GM12878 (cell line): ENCODE measurements at regions not wholly inside any gene's neighbourhood (a gene's known extent, or its start where the extent isn't known, plus 50 kb on each side); places are given as distances from the start of the nearest gene placed in this dataset.

ENCODE experiments used
- ATAC-seq: fragments of 200-7000 bp; cut with Tn5 transposase; 3 replicates; pipeline ENCODE4 v1.9.1; 2020; ENCODE audit warnings: mild to moderate bottlenecking, moderate library complexity
- BruUV-seq: library from RNA; stranded (reverse); fragments of 400-500 nt; replicated peaks from 2 replicates; lab custom pipeline; 2021; lab: Mats Ljungman, UMichigan
- CTCF ChIA-PET: fragments of 300-600 bp; sonication (Branson Sonifier 250); formaldehyde crosslinking; extraction: SDS; loops from one replicate; lab custom pipeline; 2021; ENCODE audit warnings: inconsistent platforms; lab: Yijun Ruan, JAX
- POLR2A ChIA-PET: fragments of 350-600 bp; formaldehyde crosslinking; extraction: SDS; loops from one replicate; lab custom pipeline; 2021; ENCODE audit warnings: inconsistent platforms; lab: Charles Lee
- RAD21 ChIA-PET: fragments of 300-600 bp; sonication (Branson Sonifier 250); formaldehyde crosslinking; loops from one replicate; lab custom pipeline; 2023; ENCODE audit warnings: antibody characterized with exemption; ENCODE audit not compliant: unreplicated experiment; lab: Charles Lee
- SMC1A ChIA-PET: fragments of 300-600 bp; sonication (Branson Sonifier 250); formaldehyde crosslinking; loops from one replicate; lab custom pipeline; 2023; ENCODE audit not compliant: unreplicated experiment, uncharacterized antibody; lab: Charles Lee
- DNase-seq: peaks from one replicate; pipeline ENCODE4 v3.0.0-alpha.2; 2011; ENCODE audit warnings: low read depth, low spot score
- FAIRE-seq: peaks from 3 replicates; lab custom pipeline; 2011; peaks lifted over from hg19 to GRCh38; lab: Jason Lieb, UNC
- H2AFZ ChIP-seq: 2 replicates; pipeline ENCODE4 v1.6.0; 2011; ENCODE audit warnings: low read depth, low read length, control low read depth; ENCODE audit not compliant: control insufficient read depth
- H3K27ac ChIP-seq: 2 replicates; pipeline ENCODE4 v1.5.1; 2011; ENCODE audit warnings: control low read depth; ENCODE audit not compliant: control insufficient read depth, insufficient read depth
- H3K27me3 ChIP-seq, 2 experiments: replicated peaks in 1 of 2; 2 replicates each; pipeline versions ENCODE4 v1.6.0 to v1.6.1; 2011; ENCODE audit warnings: low read length in 1 of 2; ENCODE audit not compliant: control insufficient read depth in 2 of 2, insufficient read depth in 2 of 2
- H3K36me3 ChIP-seq, 2 experiments: 2 replicates each; pipeline ENCODE4 v1.5.1; 2011; ENCODE audit warnings: low read length in 1 of 2; ENCODE audit not compliant: control insufficient read depth in 2 of 2, insufficient read depth in 2 of 2
- H3K4me1 ChIP-seq: 2 replicates; pipeline ENCODE4 v1.6.1; 2011; ENCODE audit warnings: mild to moderate bottlenecking, low read length, moderate library complexity, mixed read lengths; ENCODE audit not compliant: control insufficient read depth, insufficient read depth
- H3K4me2 ChIP-seq: 2 replicates; pipeline ENCODE4 v1.6.0; 2011; ENCODE audit warnings: control low read depth; ENCODE audit not compliant: control insufficient read depth, insufficient read depth
- H3K4me3 ChIP-seq: fragments of 200-600 bp; sonication (generic); 2 replicates; pipeline ENCODE4 v1.5.1; 2016
- H3K79me2 ChIP-seq: 2 replicates; pipeline ENCODE4 v1.6.0; 2011; ENCODE audit warnings: low read length; ENCODE audit not compliant: control insufficient read depth, insufficient read depth
- H3K9ac ChIP-seq: 2 replicates; pipeline ENCODE4 v1.8.0; 2011; ENCODE audit warnings: low read length, control low read depth, mixed read lengths; ENCODE audit not compliant: control insufficient read depth, insufficient read depth
- H3K9me3 ChIP-seq: replicated peaks from 3 replicates; pipeline ENCODE4 v1.5.1; 2011; ENCODE audit warnings: mild to moderate bottlenecking, low read length; ENCODE audit not compliant: control insufficient read depth, insufficient read depth
- H4K20me1 ChIP-seq: 2 replicates; pipeline ENCODE4 v1.6.0; 2011; ENCODE audit not compliant: control insufficient read depth, insufficient read depth
- ATF3 ChIP-seq: IDR thresholded peaks from 2 replicates; pipeline ENCODE4 v1.6.1; 2011; ENCODE audit warnings: low read depth, mild to moderate bottlenecking, low read length, moderate library complexity, borderline replicate concordance; ENCODE audit errors: extremely low read depth
- CHD1 ChIP-seq: IDR thresholded peaks from 2 replicates; pipeline ENCODE4 v1.6.1; 2012; ENCODE audit warnings: low read depth, low read length, improper control_type of control experiment
- CHD2 ChIP-seq: IDR thresholded peaks from 2 replicates; pipeline ENCODE4 v1.6.1; 2011; ENCODE audit warnings: low read depth, low read length, improper control_type of control experiment, borderline replicate concordance
- ETV6 ChIP-seq, 2 experiments: fragments of 450-650 bp in 1 of 2; IDR thresholded peaks in 1 of 2; conservative IDR thresholded peaks in 1 of 2; 2 replicates each; pipeline ENCODE4 v1.6.1; 2014; ENCODE audit warnings: antibody characterized with exemption in 1 of 2, borderline replicate concordance in 1 of 2, low read depth in 1 of 2, mild to moderate bottlenecking in 1 of 2, moderate library complexity in 1 of 2
- GATAD2B ChIP-seq: fragments of 450-650 bp; conservative IDR thresholded peaks from 2 replicates; pipeline ENCODE4 v1.6.1; 2017; ENCODE audit warnings: low read depth, mild to moderate bottlenecking, moderate library complexity
- IRF4 ChIP-seq: IDR thresholded peaks from 2 replicates; pipeline ENCODE4 v1.6.1; 2011; ENCODE audit warnings: low read depth, low read length
- MAX ChIP-seq: IDR thresholded peaks from 2 replicates; pipeline ENCODE4 v1.6.1; 2012; ENCODE audit warnings: low read depth, low read length, improper control_type of control experiment
- MTA3 ChIP-seq: IDR thresholded peaks from 2 replicates; pipeline ENCODE4 v1.6.1; 2012; ENCODE audit warnings: low read length, inconsistent platforms, borderline replicate concordance
- NFYB ChIP-seq: IDR thresholded peaks from 2 replicates; pipeline ENCODE4 v1.6.1; 2011; ENCODE audit warnings: low read depth, mild to moderate bottlenecking, low read length, improper control_type of control experiment, moderate library complexity; ENCODE audit not compliant: insufficient read depth
- PAX8 ChIP-seq: fragments of 450-650 bp; IDR thresholded peaks from 2 replicates; pipeline ENCODE4 v1.6.1; 2017; ENCODE audit warnings: mild to moderate bottlenecking, moderate library complexity
- POU2F2 ChIP-seq: IDR thresholded peaks from 3 replicates; pipeline ENCODE4 v1.6.1; 2011; ENCODE audit warnings: low read depth, mild to moderate bottlenecking, low read length, borderline replicate concordance
- SP1 ChIP-seq: IDR thresholded peaks from one replicate; pipeline ENCODE4 v1.6.1; 2011; ENCODE audit warnings: low read depth, low read length
- SPI1 ChIP-seq: IDR thresholded peaks from 2 replicates; pipeline ENCODE4 v1.6.1; 2011; ENCODE audit warnings: low read depth, mild to moderate bottlenecking, low read length, moderate library complexity, borderline replicate concordance; ENCODE audit not compliant: insufficient read depth
- SREBF1 ChIP-seq: IDR thresholded peaks from 2 replicates; pipeline ENCODE4 v1.6.1; 2012; ENCODE audit warnings: mild to moderate bottlenecking, low read length
- TAF1 ChIP-seq: IDR thresholded peaks from 2 replicates; pipeline ENCODE4 v1.6.1; 2011; ENCODE audit warnings: mild to moderate bottlenecking, low read depth, low read length, borderline replicate concordance
- TCF12 ChIP-seq: IDR thresholded peaks from 2 replicates; pipeline ENCODE4 v1.6.1; 2011; ENCODE audit warnings: low read depth, mild to moderate bottlenecking, low read length
- ZSCAN29 ChIP-seq: fragments of 450-650 bp; IDR thresholded peaks from 2 replicates; pipeline ENCODE4 v1.6.1; 2017; ENCODE audit warnings: mild to moderate bottlenecking, moderate library complexity
- WGBS: methylation state at CpG from one replicate; pipeline ENCODE4 v1.1.6; 2016; ENCODE audit warnings: low lambda C conversion rate; ENCODE audit not compliant: insufficient replicate concordance, insufficient coverage; ENCODE audit errors: missing lambda C conversion rate; 5-methylcytosine and 5-hydroxymethylcytosine counted together
- in situ Hi-C: fragments of 300-500 bp; cut with MboI; formaldehyde crosslinking; loops from 9 replicates; pipeline ENCODE4 v1.14.3; 2018; ENCODE audit warnings: mixed read lengths
- intact Hi-C: fragments of 100-400 bp; cut with micrococcal nuclease; formaldehyde crosslinking; loops from one replicate; pipeline ENCODE4 v1.14.2; 2022; ENCODE audit not compliant: unreplicated experiment
- TF ChIP-seq, protein P1 (sequence below): fragments of 450-650 bp; IDR thresholded peaks from 2 replicates; pipeline ENCODE4 v1.6.1; 2018; ENCODE audit warnings: borderline replicate concordance, mild to moderate bottlenecking; ENCODE audit not compliant: partially characterized antibody
- TF ChIP-seq, protein P2 (sequence below): fragments of 450-650 bp; formaldehyde crosslinking; IDR thresholded peaks from 2 replicates; pipeline ENCODE4 v1.5.0; 2022; ENCODE audit warnings: mild to moderate bottlenecking, missing genetic modification characterization

GRCh38 chr14:81669308-81669707 is 135.7 kb upstream of the SEL1L start (continued):
- TF ChIP-seq ETV6 (conservative IDR thresholded peaks at IDR 0.05 in 1 of 2, IDR thresholded peaks at IDR 0.05 in 1 of 2; ENCODE audit: borderline replicate concordance in 1 of 2, low read depth in 1 of 2), result no peak

GRCh38 chr14:81673930-81674329 is 140.3 kb upstream of the SEL1L start:
- in situ Hi-C loops, result no loop called here
- H3K4me3 ChIP-seq, result no peak overlapping the region
- H3K9ac ChIP-seq, result no peak overlapping the region
- BruUV-seq, result no TSS peak
- ChIA-PET RAD21 (no interaction called here), SMC1A (no interaction called here), CTCF (no interaction called here), POLR2A (no interaction called here)
- no peaks in the 10 kb centered on the region for H3K36me3 ChIP-seq
- no peaks in the 10 kb centered on the region for H4K20me1 ChIP-seq
- H3K4me2 ChIP-seq, result no peak overlapping the region
- intact Hi-C loops, result no loop called here
- WGBS, result 41% methylated on average over 3 of the region's 3 CpGs
- no peaks in the 10 kb centered on the region for H3K27me3 ChIP-seq
- no peak overlapping the region for H2AFZ ChIP-seq
- no peaks in the 10 kb centered on the region for H3K79me2 ChIP-seq
- no peaks in the 10 kb centered on the region for H3K9me3 ChIP-seq
- no peaks in the 10 kb centered on the region for H3K4me1 ChIP-seq
- DNase-seq (no peak), FAIRE-seq (no peak), ATAC-seq (no peak)
- H3K27ac ChIP-seq, result no peak overlapping the region
- TF ChIP-seq, protein P1, sequence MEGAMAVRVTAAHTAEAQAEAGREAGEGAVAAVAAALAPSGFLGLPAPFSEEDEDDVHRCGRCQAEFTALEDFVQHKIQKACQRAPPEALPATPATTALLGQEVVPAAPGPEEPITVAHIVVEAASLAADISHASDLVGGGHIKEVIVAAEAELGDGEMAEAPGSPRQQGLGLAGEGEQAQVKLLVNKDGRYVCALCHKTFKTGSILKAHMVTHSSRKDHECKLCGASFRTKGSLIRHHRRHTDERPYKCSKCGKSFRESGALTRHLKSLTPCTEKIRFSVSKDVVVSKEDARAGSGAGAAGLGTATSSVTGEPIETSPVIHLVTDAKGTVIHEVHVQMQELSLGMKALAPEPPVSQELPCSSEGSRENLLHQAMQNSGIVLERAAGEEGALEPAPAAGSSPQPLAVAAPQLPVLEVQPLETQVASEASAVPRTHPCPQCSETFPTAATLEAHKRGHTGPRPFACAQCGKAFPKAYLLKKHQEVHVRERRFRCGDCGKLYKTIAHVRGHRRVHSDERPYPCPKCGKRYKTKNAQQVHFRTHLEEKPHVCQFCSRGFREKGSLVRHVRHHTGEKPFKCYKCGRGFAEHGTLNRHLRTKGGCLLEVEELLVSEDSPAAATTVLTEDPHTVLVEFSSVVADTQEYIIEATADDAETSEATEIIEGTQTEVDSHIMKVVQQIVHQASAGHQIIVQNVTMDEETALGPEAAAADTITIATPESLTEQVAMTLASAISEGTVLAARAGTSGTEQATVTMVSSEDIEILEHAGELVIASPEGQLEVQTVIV, result no peak
- no peak for TF ChIP-seq CHD2
- TF ChIP-seq SP1, result no peak
- TF ChIP-seq MTA3, result no peak
- TF ChIP-seq SPI1, result no peak
- TF ChIP-seq ATF3, result no peak
- TF ChIP-seq MAX, result no peak
- TF ChIP-seq CHD1, result no peak
- no peak for TF ChIP-seq GATAD2B
- TF ChIP-seq POU2F2, result no peak
- no peak for TF ChIP-seq TCF12
- no peak for TF ChIP-seq ZSCAN29
- no peak for TF ChIP-seq TAF1
- TF ChIP-seq PAX8, result no peak
- TF ChIP-seq, protein P2, sequence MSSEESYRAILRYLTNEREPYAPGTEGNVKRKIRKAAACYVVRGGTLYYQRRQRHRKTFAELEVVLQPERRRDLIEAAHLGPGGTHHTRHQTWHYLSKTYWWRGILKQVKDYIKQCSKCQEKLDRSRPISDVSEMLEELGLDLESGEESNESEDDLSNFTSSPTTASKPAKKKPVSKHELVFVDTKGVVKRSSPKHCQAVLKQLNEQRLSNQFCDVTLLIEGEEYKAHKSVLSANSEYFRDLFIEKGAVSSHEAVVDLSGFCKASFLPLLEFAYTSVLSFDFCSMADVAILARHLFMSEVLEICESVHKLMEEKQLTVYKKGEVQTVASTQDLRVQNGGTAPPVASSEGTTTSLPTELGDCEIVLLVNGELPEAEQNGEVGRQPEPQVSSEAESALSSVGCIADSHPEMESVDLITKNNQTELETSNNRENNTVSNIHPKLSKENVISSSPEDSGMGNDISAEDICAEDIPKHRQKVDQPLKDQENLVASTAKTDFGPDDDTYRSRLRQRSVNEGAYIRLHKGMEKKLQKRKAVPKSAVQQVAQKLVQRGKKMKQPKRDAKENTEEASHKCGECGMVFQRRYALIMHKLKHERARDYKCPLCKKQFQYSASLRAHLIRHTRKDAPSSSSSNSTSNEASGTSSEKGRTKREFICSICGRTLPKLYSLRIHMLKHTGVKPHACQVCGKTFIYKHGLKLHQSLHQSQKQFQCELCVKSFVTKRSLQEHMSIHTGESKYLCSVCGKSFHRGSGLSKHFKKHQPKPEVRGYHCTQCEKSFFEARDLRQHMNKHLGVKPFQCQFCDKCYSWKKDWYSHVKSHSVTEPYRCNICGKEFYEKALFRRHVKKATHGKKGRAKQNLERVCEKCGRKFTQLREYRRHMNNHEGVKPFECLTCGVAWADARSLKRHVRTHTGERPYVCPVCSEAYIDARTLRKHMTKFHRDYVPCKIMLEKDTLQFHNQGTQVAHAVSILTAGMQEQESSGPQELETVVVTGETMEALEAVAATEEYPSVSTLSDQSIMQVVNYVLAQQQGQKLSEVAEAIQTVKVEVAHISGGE (CRISPR knock-in tag), result no peak
- TF ChIP-seq NFYB, result no peak
- TF ChIP-seq IRF4, result no peak
- TF ChIP-seq SREBF1, result no peak
